GM12872 (cell line): ENCODE measurements at regions not wholly inside any gene's neighbourhood (a gene's known extent, or its start where the extent isn't known, plus 50 kb on each side); places are given as distances from the start of the nearest gene placed in this dataset.

Experiments used
- CTCF ChIP-seq: IDR thresholded peaks from 3 replicates; pipeline ENCODE4 v1.5.1; 2011; ENCODE audit warnings: low read depth, mild to moderate bottlenecking, low read length, moderate library complexity; ENCODE audit not compliant: insufficient read depth

GRCh38 chr14:86574778-86575129 is 1044.8 kb downstream of the FLRT2 start:
- TF ChIP-seq CTCF, result no peak

GRCh38 chr14:86574051-86574777 is 1044.3 kb downstream of the FLRT2 start:
- no peak for TF ChIP-seq CTCF

GRCh38 chr14:86570371-86570770 is 1040.4 kb downstream of the FLRT2 start:
- no peak for TF ChIP-seq CTCF

GRCh38 chr14:86543521-86543920 is 1013.6 kb downstream of the FLRT2 start:
- no peak for TF ChIP-seq CTCF

GRCh38 chr14:86541972-86542371 is 1012.0 kb downstream of the FLRT2 start:
- no peak for TF ChIP-seq CTCF

GRCh38 chr14:86540636-86541247 is 1010.8 kb downstream of the FLRT2 start:
- no peak for TF ChIP-seq CTCF

- TF ChIP-seq CTCF, result no peak
These were observed 1009.6 kb downstream of the FLRT2 start for GRCh38 chr14:86539361-86540070.
